IMR-90 (cell line): ENCODE measurements at regions not wholly inside any gene's neighbourhood (a gene's known extent, or its start where the extent isn't known, plus 50 kb on each side); places are given as distances from the start of the nearest gene placed in this dataset.

Source experiments
- ATAC-seq: fragments of 200-7000 bp; cut with Tn5 transposase; 2 replicates; pipeline ENCODE4 v1.9.1; 2020; ENCODE audit warnings: low read depth, mild to moderate bottlenecking, moderate library complexity
- BruUV-seq: library from RNA; stranded (reverse); fragments of 400-500 nt; replicated peaks from 2 replicates; lab custom pipeline; 2021; lab: Mats Ljungman, UMichigan
- CTCF ChIA-PET: fragments of 300-600 bp; formaldehyde crosslinking; extraction: SDS; loops from one replicate; lab custom pipeline; 2021; ENCODE audit warnings: antibody characterized with exemption; lab: Yijun Ruan, JAX
- POLR2A ChIA-PET: fragments of 300-600 bp; sonication (Branson Sonifier 250); formaldehyde crosslinking; loops from one replicate; lab custom pipeline; 2022; ENCODE audit warnings: antibody characterized with exemption; ENCODE audit not compliant: unreplicated experiment; lab: Charles Lee
- DNase-seq: peaks from one replicate; pipeline ENCODE4 v3.0.0; 2013
- H2AFZ ChIP-seq: replicated peaks from 2 replicates; pipeline ENCODE3; 2013; ENCODE audit warnings: low read length, mild to moderate bottlenecking; ENCODE audit not compliant: poor library complexity
- H2AK5ac ChIP-seq: 2 replicates; pipeline ENCODE4 v1.6.1; 2013; ENCODE audit warnings: low read depth, low read length, inconsistent platforms
- H2AK9ac ChIP-seq: replicated peaks from 2 replicates; pipeline ENCODE3; 2013; ENCODE audit warnings: mild to moderate bottlenecking, low read depth, low read length, moderate library complexity; ENCODE audit not compliant: poor library complexity
- H2BK120ac ChIP-seq: 2 replicates; pipeline ENCODE4 v1.6.1; 2013; ENCODE audit warnings: low read depth, low read length, inconsistent platforms
- H2BK15ac ChIP-seq: 3 replicates; pipeline ENCODE4 v1.6.1; 2013; ENCODE audit warnings: low read depth, low read length, inconsistent platforms
- H2BK20ac ChIP-seq: 2 replicates; pipeline ENCODE4 v1.6.1; 2013; ENCODE audit warnings: low read depth, mild to moderate bottlenecking, inconsistent platforms, low read length, moderate library complexity
- H2BK5ac ChIP-seq: 2 replicates; pipeline ENCODE4 v1.6.1; 2013; ENCODE audit warnings: mild to moderate bottlenecking, low read depth, low read length, inconsistent platforms; ENCODE audit not compliant: poor library complexity, severe bottlenecking
- H3K14ac ChIP-seq: replicated peaks from 2 replicates; pipeline ENCODE4 v1.6.1; 2013; ENCODE audit warnings: low read depth, low read length, inconsistent platforms
- H3K18ac ChIP-seq: 2 replicates; pipeline ENCODE4 v1.6.1; 2013; ENCODE audit warnings: low read depth, low read length, control low read depth
- H3K23ac ChIP-seq: 2 replicates; pipeline ENCODE4 v1.6.1; 2013; ENCODE audit warnings: low read depth, low read length, inconsistent platforms
- H3K27ac ChIP-seq: 2 replicates; pipeline ENCODE4 v1.5.1; 2013; ENCODE audit warnings: mild to moderate bottlenecking, control low read depth, low read length; ENCODE audit not compliant: insufficient read depth
- H3K27me3 ChIP-seq: 2 replicates; pipeline ENCODE4 v1.6.1; 2013; ENCODE audit warnings: low read length; ENCODE audit not compliant: control insufficient read depth, insufficient read depth
- H3K36me3 ChIP-seq: 2 replicates; pipeline ENCODE4 v1.6.1; 2013; ENCODE audit warnings: low read length, mixed read lengths; ENCODE audit not compliant: control insufficient read depth, insufficient read depth
- H3K4ac ChIP-seq: 2 replicates; pipeline ENCODE4 v1.6.1; 2013; ENCODE audit warnings: low read depth, low read length, inconsistent platforms
- H3K4me1 ChIP-seq: 2 replicates; pipeline ENCODE4 v1.6.1; 2013; ENCODE audit warnings: low read length, mixed read lengths; ENCODE audit not compliant: control insufficient read depth, insufficient read depth
- H3K4me2 ChIP-seq: 2 replicates; pipeline ENCODE4 v1.6.1; 2013; ENCODE audit warnings: low read depth, mild to moderate bottlenecking, control low read depth, low read length, moderate library complexity
- H3K4me3 ChIP-seq: 2 replicates; pipeline ENCODE4 v1.5.1; 2013; ENCODE audit warnings: low read depth, mild to moderate bottlenecking, control low read depth, low read length, moderate library complexity; ENCODE audit not compliant: insufficient read depth
- H3K56ac ChIP-seq: 2 replicates; pipeline ENCODE4 v1.6.1; 2013; ENCODE audit warnings: low read length, inconsistent platforms; ENCODE audit not compliant: insufficient read depth; ENCODE audit errors: extremely low read depth
- H3K79me1 ChIP-seq, 2 experiments: 2 replicates each; pipeline ENCODE4 v1.6.1; 2013; ENCODE audit warnings: low read length in 2 of 2, inconsistent platforms in 1 of 2, low read depth in 1 of 2
- H3K9ac ChIP-seq: 2 replicates; pipeline ENCODE4 v1.6.1; 2013; ENCODE audit warnings: low read depth, low read length, control low read depth
- H3K9me1 ChIP-seq: 2 replicates; pipeline ENCODE4 v1.6.1; 2013; ENCODE audit warnings: low read length, inconsistent platforms; ENCODE audit not compliant: insufficient read depth
- H3K9me3 ChIP-seq: 2 replicates; pipeline ENCODE4 v1.6.1; 2013; ENCODE audit warnings: low read length; ENCODE audit not compliant: control insufficient read depth, insufficient read depth
- H4K20me1 ChIP-seq: 2 replicates; pipeline ENCODE4 v1.6.1; 2013; ENCODE audit warnings: low read length, inconsistent platforms; ENCODE audit not compliant: insufficient read depth
- H4K5ac ChIP-seq: 2 replicates; pipeline ENCODE4 v1.6.1; 2013; ENCODE audit warnings: mild to moderate bottlenecking, low read depth, low read length, control low read depth
- H4K8ac ChIP-seq, 2 experiments: 2 replicates each; pipeline ENCODE4 v1.6.1; 2013; ENCODE audit warnings: low read depth in 2 of 2, low read length in 2 of 2, control low read depth in 1 of 2, inconsistent platforms in 1 of 2
- H4K91ac ChIP-seq: 2 replicates; pipeline ENCODE4 v1.6.1; 2013; ENCODE audit warnings: low read depth, low read length, inconsistent platforms; ENCODE audit not compliant: insufficient read depth
- BHLHE40 ChIP-seq: fragments of 150-350 bp; IDR thresholded peaks from 2 replicates; pipeline ENCODE4 v1.6.1; 2016; ENCODE audit warnings: mild to moderate bottlenecking, low read depth, low read length
- CEBPB ChIP-seq: IDR thresholded peaks from 2 replicates; pipeline ENCODE4 v1.6.1; 2012; ENCODE audit warnings: low read depth, low read length, improper control_type of control experiment
- CHD1 ChIP-seq: IDR thresholded peaks from 2 replicates; pipeline ENCODE4 v1.6.1; 2012; ENCODE audit warnings: low read depth, low read length, improper control_type of control experiment
- ELK1 ChIP-seq: fragments of 150-350 bp; IDR thresholded peaks from 2 replicates; pipeline ENCODE4 v1.6.1; 2016; ENCODE audit warnings: low read depth, mild to moderate bottlenecking, low read length, moderate library complexity, borderline replicate concordance
- FOS ChIP-seq: fragments of 150-350 bp; IDR thresholded peaks from 2 replicates; pipeline ENCODE4 v1.6.1; 2016; ENCODE audit warnings: low read depth, low read length
- MAFK ChIP-seq: IDR thresholded peaks from 2 replicates; pipeline ENCODE4 v1.6.1; 2012; ENCODE audit warnings: low read depth, low read length, improper control_type of control experiment
- MAZ ChIP-seq: IDR thresholded peaks from 2 replicates; pipeline ENCODE4 v1.6.1; 2012; ENCODE audit warnings: low read depth, mild to moderate bottlenecking, low read length, improper control_type of control experiment, moderate library complexity, borderline replicate concordance
- MXI1 ChIP-seq: IDR thresholded peaks from 2 replicates; pipeline ENCODE4 v1.6.1; 2012; ENCODE audit warnings: low read depth, mild to moderate bottlenecking, low read length, moderate library complexity, borderline replicate concordance
- NFE2L2 ChIP-seq: fragments of 150-350 bp; IDR thresholded peaks from 2 replicates; pipeline ENCODE4 v1.6.1; 2016; ENCODE audit warnings: low read depth, mild to moderate bottlenecking, low read length
- POLR2A ChIP-seq: IDR thresholded peaks from 2 replicates; pipeline ENCODE4 v1.6.1; 2012; ENCODE audit warnings: mild to moderate bottlenecking, low read depth, low read length
- RAD21 ChIP-seq: IDR thresholded peaks from 2 replicates; pipeline ENCODE4 v1.6.1; 2012; ENCODE audit warnings: low read length, improper control_type of control experiment
- RCOR1 ChIP-seq: IDR thresholded peaks from 2 replicates; pipeline ENCODE4 v1.6.1; 2012; ENCODE audit warnings: mild to moderate bottlenecking, low read length, improper control_type of control experiment; ENCODE audit not compliant: insufficient replicate concordance
- RFX5 ChIP-seq: IDR thresholded peaks from 2 replicates; pipeline ENCODE4 v1.8.0; 2012; ENCODE audit warnings: low read depth, mild to moderate bottlenecking, low read length, moderate library complexity
- SMC3 ChIP-seq: fragments of 150-350 bp; IDR thresholded peaks from 2 replicates; pipeline ENCODE4 v1.6.1; 2016; ENCODE audit warnings: low read depth, mild to moderate bottlenecking, antibody characterized with exemption, low read length, moderate library complexity
- USF2 ChIP-seq: fragments of 150-350 bp; IDR thresholded peaks from 2 replicates; pipeline ENCODE4 v1.6.1; 2017; ENCODE audit warnings: mild to moderate bottlenecking, antibody characterized with exemption, low read length, low read depth
- WGBS, 2 experiments: methylation state at CpG; one replicate each; pipeline versions ENCODE4 v1.1.5 to v1.1.7; 2013; ENCODE audit warnings: missing lambda C conversion rate in 2 of 2; ENCODE audit not compliant: insufficient read length in 1 of 2; ENCODE audit errors: extremely low coverage in 2 of 2; 5-methylcytosine and 5-hydroxymethylcytosine counted together
- dilution Hi-C: fragments of 300-500 bp; cut with HindIII; formaldehyde crosslinking; loops from one replicate; pipeline ENCODE4 v1.14.3; 2018; ENCODE audit warnings: low sequenced_read_pairs; ENCODE audit not compliant: unreplicated experiment
- in situ Hi-C: fragments of 300-500 bp; cut with MboI; formaldehyde crosslinking; loops from 3 replicates; pipeline ENCODE4 v1.14.3; 2019; ENCODE audit warnings: low sequenced_read_pairs, inconsistent platforms, mixed read lengths
- intact Hi-C: fragments of 100-400 bp; cut with micrococcal nuclease; formaldehyde crosslinking; loops from 2 replicates; pipeline ENCODE4 v1.10.0; 2022
- TF ChIP-seq, protein P1 (sequence below): conservative IDR thresholded peaks from 2 replicates; pipeline ENCODE4 v1.5.1; 2012; ENCODE audit warnings: mild to moderate bottlenecking, low read depth, low read length, improper control_type of control experiment

GRCh38 chr22:27641049-27641795, 160.3 kb downstream of the MN1 start:
- ATAC-seq = peak; percentile 64
- Histone ChIP-seq H4K20me1 (no peaks in the 10 kb centered on the region), H2BK120ac (no peak overlapping the region), H2AK5ac (no peak overlapping the region), H3K9me1 (no peaks in the 10 kb centered on the region), H4K91ac (no peak overlapping the region), H2BK20ac (no peak overlapping the region), H3K56ac (no peak overlapping the region), H4K8ac (no peak overlapping the region), H3K4me3 (no peak overlapping the region), H2BK15ac (no peak overlapping the region), H3K4me1 (peaks cover 2% of the 10 kb centered on the region; the same call in 1 of the 2 replicates), H2AK9ac (no peak overlapping the region), H3K9ac (no peak overlapping the region), H3K14ac (no peak overlapping the region), H3K18ac (no peak overlapping the region), H3K23ac (no peak overlapping the region), H3K27ac (no peak overlapping the region), H3K27me3 (peaks cover 35% of the 10 kb centered on the region), H4K5ac (no peak overlapping the region), H3K4me2 (no peak overlapping the region), H3K9me3 (peaks cover 2% of the 10 kb centered on the region; the same call in 1 of the 2 replicates), H2BK5ac (no peak overlapping the region), H3K4ac (no peak overlapping the region), H3K79me1 (no peaks in the 10 kb centered on the region), H2AFZ (no peak overlapping the region), H3K36me3 (no peaks in the 10 kb centered on the region)
- intact Hi-C loops (no loop called here), dilution Hi-C loops (no loop called here), in situ Hi-C loops (no loop called here)
- TF ChIP-seq, protein P1, sequence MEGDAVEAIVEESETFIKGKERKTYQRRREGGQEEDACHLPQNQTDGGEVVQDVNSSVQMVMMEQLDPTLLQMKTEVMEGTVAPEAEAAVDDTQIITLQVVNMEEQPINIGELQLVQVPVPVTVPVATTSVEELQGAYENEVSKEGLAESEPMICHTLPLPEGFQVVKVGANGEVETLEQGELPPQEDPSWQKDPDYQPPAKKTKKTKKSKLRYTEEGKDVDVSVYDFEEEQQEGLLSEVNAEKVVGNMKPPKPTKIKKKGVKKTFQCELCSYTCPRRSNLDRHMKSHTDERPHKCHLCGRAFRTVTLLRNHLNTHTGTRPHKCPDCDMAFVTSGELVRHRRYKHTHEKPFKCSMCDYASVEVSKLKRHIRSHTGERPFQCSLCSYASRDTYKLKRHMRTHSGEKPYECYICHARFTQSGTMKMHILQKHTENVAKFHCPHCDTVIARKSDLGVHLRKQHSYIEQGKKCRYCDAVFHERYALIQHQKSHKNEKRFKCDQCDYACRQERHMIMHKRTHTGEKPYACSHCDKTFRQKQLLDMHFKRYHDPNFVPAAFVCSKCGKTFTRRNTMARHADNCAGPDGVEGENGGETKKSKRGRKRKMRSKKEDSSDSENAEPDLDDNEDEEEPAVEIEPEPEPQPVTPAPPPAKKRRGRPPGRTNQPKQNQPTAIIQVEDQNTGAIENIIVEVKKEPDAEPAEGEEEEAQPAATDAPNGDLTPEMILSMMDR = no peak
- no peak for TF ChIP-seq FOS
- no peak for TF ChIP-seq POLR2A
- TF ChIP-seq CHD1 = no peak
- no peak for TF ChIP-seq NFE2L2
- TF ChIP-seq RCOR1 = no peak
- TF ChIP-seq ELK1 = no peak
- no peak for TF ChIP-seq MXI1
- no peak for TF ChIP-seq MAFK
- no peak for TF ChIP-seq RAD21
- no peak for TF ChIP-seq USF2
- TF ChIP-seq SMC3 = no peak
- no peak for TF ChIP-seq RFX5
- TF ChIP-seq BHLHE40 = no peak
- no peak for TF ChIP-seq MAZ
- no peak for TF ChIP-seq CEBPB
- ChIA-PET POLR2A (no interaction called here), CTCF (interaction anchor here (0.7 to 0.9 kb wide), 2 partner anchors 10 to 18 kb away, joined by 3 read pairs; no protein-coding TSS in a partner anchor)
- 20% methylated on average over 1 of the region's 8 CpGs; no CpG with 5 or more reads in 1 of the 2 experiments for WGBS, 2 experiments
- DNase-seq = peak; percentile 29
- BruUV-seq = no TSS peak
